Duodenal mucosa (tissue), 2 donors: ENCODE measurements at regions not wholly inside any gene's neighbourhood (a gene's known extent, or its start where the extent isn't known, plus 50 kb on each side); places are given as distances from the start of the nearest gene placed in this dataset.

ENCODE experiments used
- H3K27ac ChIP-seq: one replicate; pipeline ENCODE4 v1.7.0; 2013; ENCODE audit warnings: low read depth, low read length
- H3K27me3 ChIP-seq, 2 donors: one replicate each; pipeline ENCODE4 v1.7.0; 2013; ENCODE audit warnings: low read length in 2 of 2, control low read depth in 1 of 2; ENCODE audit not compliant: insufficient read depth in 2 of 2, control insufficient read depth in 1 of 2
- H3K36me3 ChIP-seq, 2 donors: one replicate each; pipeline ENCODE4 v1.7.0; 2013; ENCODE audit warnings: low read length in 2 of 2, control low read depth in 1 of 2; ENCODE audit not compliant: insufficient read depth in 2 of 2, control insufficient read depth in 1 of 2
- H3K4me1 ChIP-seq, 2 donors: one replicate each; pipeline ENCODE4 v1.7.0; 2013; ENCODE audit warnings: low read length in 2 of 2, control low read depth in 1 of 2; ENCODE audit not compliant: insufficient read depth in 2 of 2, control insufficient read depth in 1 of 2
- H3K4me3 ChIP-seq, 2 donors: one replicate each; pipeline ENCODE4 v1.7.0; 2013; ENCODE audit warnings: low read length in 2 of 2, low read depth in 1 of 2
- H3K9ac ChIP-seq, 2 donors: one replicate each; pipeline ENCODE4 v1.7.0; 2013; ENCODE audit warnings: low read length in 2 of 2, low read depth in 1 of 2
- H3K9me3 ChIP-seq, 2 donors: one replicate each; pipeline ENCODE4 v1.7.0; 2013; ENCODE audit warnings: low read length in 2 of 2, control low read depth in 1 of 2; ENCODE audit not compliant: control insufficient read depth in 1 of 2

GRCh38 chr15:38687340-38687739 is 122.7 kb upstream of the RASGRP1 start:
- Histone ChIP-seq H3K36me3 (no peaks in the 10 kb centered on the region), H3K27ac (no peak overlapping the region), H3K4me1 (no peaks in the 10 kb centered on the region), H3K9ac (no peak overlapping the region), H3K9me3 (no peaks in the 10 kb centered on the region), H3K4me3 (no peak overlapping the region), H3K27me3 (no peaks in the 10 kb centered on the region)

- Histone ChIP-seq H3K27ac (no peak overlapping the region), H3K9ac (no peak overlapping the region), H3K36me3 (no peaks in the 10 kb centered on the region), H3K4me3 (no peak overlapping the region), H3K4me1 (no peaks in the 10 kb centered on the region), H3K9me3 (no peaks in the 10 kb centered on the region), H3K27me3 (no peaks in the 10 kb centered on the region)
These were observed 123.3 kb upstream of the RASGRP1 start for GRCh38 chr15:38687775-38688495.

DNA sequence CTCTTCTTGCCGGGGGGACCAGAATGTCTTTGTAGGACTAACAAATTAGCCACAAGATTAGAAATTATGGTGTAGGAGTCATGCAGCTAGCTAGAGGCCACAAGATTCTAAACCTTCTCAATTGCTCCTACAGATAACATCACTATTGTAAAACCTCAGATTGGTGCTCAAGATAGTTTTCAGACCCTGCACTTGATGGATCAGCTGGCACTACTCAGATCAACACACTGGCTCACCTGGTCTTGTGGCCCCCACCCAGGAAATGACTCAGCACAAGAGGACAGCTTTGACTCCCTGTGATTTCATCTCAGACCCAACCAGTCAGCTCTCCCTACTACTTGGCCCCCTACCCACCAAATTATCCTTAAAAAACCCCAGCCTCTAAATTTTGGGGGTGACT is 124.1 kb upstream of the RASGRP1 start:
- H3K4me3 ChIP-seq: no peak overlapping the region
- H3K9me3 ChIP-seq: no peaks in the 10 kb centered on the region
- no peak overlapping the region for H3K9ac ChIP-seq
- no peaks in the 10 kb centered on the region for H3K27me3 ChIP-seq
- H3K36me3 ChIP-seq: no peaks in the 10 kb centered on the region
- no peaks in the 10 kb centered on the region for H3K4me1 ChIP-seq
- H3K27ac ChIP-seq: no peak overlapping the region

GRCh38 chr15:38689522-38689921 is 124.9 kb upstream of the RASGRP1 start:
- Histone ChIP-seq H3K4me1 (no peaks in the 10 kb centered on the region), H3K9me3 (no peaks in the 10 kb centered on the region), H3K36me3 (no peaks in the 10 kb centered on the region), H3K27ac (no peak overlapping the region), H3K9ac (no peak overlapping the region), H3K27me3 (no peaks in the 10 kb centered on the region), H3K4me3 (no peak overlapping the region)

DNA sequence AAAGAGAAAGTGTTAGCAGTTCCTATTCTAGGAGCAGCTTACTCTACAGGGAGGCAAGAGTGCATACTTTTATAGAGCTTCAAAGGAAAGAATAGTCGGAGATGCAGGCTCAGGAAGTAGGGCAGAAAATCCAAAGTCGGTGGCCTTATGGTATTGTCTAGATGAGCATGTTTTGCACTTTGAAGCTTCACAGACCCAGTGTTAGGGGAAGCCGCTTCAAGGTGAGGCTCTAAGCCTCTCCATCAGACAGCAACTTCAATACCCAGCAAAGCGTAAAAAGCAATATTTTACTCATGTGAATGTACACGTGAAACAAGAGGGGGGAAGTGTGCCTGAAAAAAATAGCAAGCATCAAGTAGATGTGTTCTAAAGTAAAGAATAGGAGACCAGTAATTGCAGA is 125.6 kb upstream of the RASGRP1 start:
- Histone ChIP-seq H3K9me3 (no peaks in the 10 kb centered on the region), H3K27ac (no peak overlapping the region), H3K27me3 (no peaks in the 10 kb centered on the region), H3K4me1 (no peaks in the 10 kb centered on the region), H3K9ac (no peak overlapping the region), H3K36me3 (no peaks in the 10 kb centered on the region), H3K4me3 (no peak overlapping the region)

GRCh38 chr15:38690719-38691332 is 126.2 kb upstream of the RASGRP1 start:
- Histone ChIP-seq H3K27ac (no peak overlapping the region), H3K36me3 (no peaks in the 10 kb centered on the region), H3K9ac (no peak overlapping the region), H3K27me3 (no peaks in the 10 kb centered on the region), H3K4me3 (no peak overlapping the region), H3K9me3 (no peaks in the 10 kb centered on the region), H3K4me1 (peaks cover 0 to 5% of the 10 kb centered on the region in 2 donors)

DNA sequence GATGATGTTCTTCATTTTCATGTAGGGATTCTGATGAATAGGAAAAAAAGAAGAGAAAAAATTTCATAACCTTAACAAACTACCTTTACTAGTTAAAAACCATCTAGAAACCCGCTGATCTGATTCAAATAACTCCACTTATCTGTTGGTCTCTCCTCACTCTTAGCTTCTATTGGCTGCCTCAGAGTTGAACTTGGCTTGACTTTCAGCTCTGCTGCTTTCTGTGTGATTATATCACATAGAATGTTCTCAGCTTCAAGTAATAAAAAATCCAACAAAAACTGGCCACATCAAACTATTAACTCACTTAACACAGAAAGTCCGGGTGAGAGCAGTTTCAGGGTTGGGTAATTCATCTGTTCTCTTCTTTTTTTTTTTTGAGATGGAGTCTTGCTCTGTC is 126.8 kb upstream of the RASGRP1 start:
- Histone ChIP-seq H3K4me3 (no peak overlapping the region), H3K36me3 (no peaks in the 10 kb centered on the region), H3K27ac (no peak overlapping the region), H3K27me3 (no peaks in the 10 kb centered on the region), H3K9me3 (no peaks in the 10 kb centered on the region), H3K9ac (no peak overlapping the region), H3K4me1 (peaks cover 0 to 10% of the 10 kb centered on the region in 2 donors)

DNA sequence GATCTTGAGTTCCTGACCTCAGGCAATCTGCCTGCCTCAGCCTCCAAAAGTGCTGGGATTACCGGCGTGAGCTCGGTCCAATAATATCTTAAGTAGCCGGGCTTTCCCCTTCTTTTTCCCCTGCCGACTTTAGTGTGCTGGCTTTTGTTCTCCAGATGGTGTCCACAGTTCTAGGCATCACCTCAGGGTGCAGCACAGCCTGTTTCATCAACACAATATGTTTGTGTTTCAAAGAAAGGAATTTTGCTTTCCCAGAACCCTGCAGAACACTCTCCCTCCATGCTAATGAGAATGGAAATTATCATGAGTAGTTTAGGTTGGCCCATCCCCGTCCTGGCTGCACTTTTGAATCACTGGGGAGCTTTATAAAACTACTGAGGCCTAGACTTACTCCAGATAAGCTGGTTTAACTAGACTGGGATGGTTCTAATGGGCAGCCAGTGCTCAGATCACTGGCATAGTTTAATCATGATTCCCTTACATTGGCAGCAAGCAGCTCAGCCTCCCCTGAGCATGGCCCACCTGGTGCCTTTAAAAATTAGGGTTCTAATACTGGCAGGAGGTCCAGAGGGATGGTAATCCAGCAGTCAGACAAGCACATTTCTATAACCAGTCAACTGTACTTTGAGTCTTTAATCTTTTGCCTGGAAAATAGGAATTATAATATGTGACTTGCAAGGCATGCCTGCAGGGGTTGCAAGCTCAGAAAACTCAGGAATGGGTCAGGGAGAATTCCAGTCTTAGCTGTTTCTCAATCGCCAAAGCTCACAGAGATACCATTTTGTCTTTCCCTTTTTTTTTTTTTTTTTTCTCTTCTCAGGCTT is 127.6 kb upstream of the RASGRP1 start:
- no peaks in the 10 kb centered on the region for H3K27me3 ChIP-seq
- peaks cover 0 to 15% of the 10 kb centered on the region in 2 donors for H3K4me1 ChIP-seq
- H3K9me3 ChIP-seq: no peaks in the 10 kb centered on the region
- no peak overlapping the region for H3K9ac ChIP-seq
- no peak overlapping the region for H3K27ac ChIP-seq
- H3K36me3 ChIP-seq: no peaks in the 10 kb centered on the region
- H3K4me3 ChIP-seq: no peak overlapping the region

- no peak overlapping the region for H3K9ac ChIP-seq
- H3K4me3 ChIP-seq: no peak overlapping the region
- H3K9me3 ChIP-seq: no peaks in the 10 kb centered on the region
- no peaks in the 10 kb centered on the region for H3K27me3 ChIP-seq
- no peak overlapping the region for H3K27ac ChIP-seq
- peaks cover 0 to 15% of the 10 kb centered on the region in 2 donors for H3K4me1 ChIP-seq
- no peaks in the 10 kb centered on the region for H3K36me3 ChIP-seq
These were observed 128.1 kb upstream of the RASGRP1 start for GRCh38 chr15:38692789-38693062.
